ENCODE measurements at regions not wholly inside any gene's neighbourhood (a gene's known extent, or its start where the extent isn't known, plus 50 kb on each side); places are given as distances from the start of the nearest gene placed in this dataset.

- DNase-seq (ENCODE audit: low read depth), result no peak
These were observed 89.3 kb upstream of the ST8SIA2 start for GRCh38 chr15:92304223-92304975.

GRCh38 chr15:92305343-92305742, 88.3 kb upstream of the ST8SIA2 start:
- DNase-seq (ENCODE audit: low read depth), result no peak

GRCh38 chr15:92306663-92307062, 87.0 kb upstream of the ST8SIA2 start:
- DNase-seq (ENCODE audit: low read depth), result peak; percentile 15

- no peak for DNase-seq (ENCODE audit: low read depth)
These were observed 78.5 kb upstream of the ST8SIA2 start for GRCh38 chr15:92315144-92315543.

- no peak for DNase-seq (ENCODE audit: low read depth)
These were observed 78.0 kb upstream of the ST8SIA2 start for GRCh38 chr15:92315595-92316211.

- DNase-seq (ENCODE audit: low read depth), result no peak
These were observed 76.9 kb upstream of the ST8SIA2 start for GRCh38 chr15:92316586-92317295.

- DNase-seq (ENCODE audit: low read depth), result no peak
These were observed 73.5 kb upstream of the ST8SIA2 start for GRCh38 chr15:92320012-92320699.

GRCh38 chr15:92322566-92323355, 70.9 kb upstream of the ST8SIA2 start:
- DNase-seq (ENCODE audit: low read depth), result no peak

GRCh38 chr15:92323525-92323924, 70.2 kb upstream of the ST8SIA2 start:
- no peak for DNase-seq (ENCODE audit: low read depth)

GRCh38 chr15:92324101-92324963, 69.3 kb upstream of the ST8SIA2 start:
- no peak for DNase-seq (ENCODE audit: low read depth)

- no peak for DNase-seq (ENCODE audit: low read depth)
These were observed 67.4 kb upstream of the ST8SIA2 start for GRCh38 chr15:92326236-92326635.

- DNase-seq (ENCODE audit: low read depth), result no peak
These were observed 66.6 kb upstream of the ST8SIA2 start for GRCh38 chr15:92327033-92327432.

- no peak for DNase-seq (ENCODE audit: low read depth)
These were observed 65.5 kb upstream of the ST8SIA2 start for GRCh38 chr15:92328207-92328606.

- DNase-seq (ENCODE audit: low read depth), result no peak
These were observed 61.4 kb upstream of the ST8SIA2 start for GRCh38 chr15:92332125-92332899.

- DNase-seq (ENCODE audit: low read depth), result no peak
These were observed 60.0 kb upstream of the ST8SIA2 start for GRCh38 chr15:92333709-92334108.

- DNase-seq (ENCODE audit: low read depth), result no peak
These were observed 57.2 kb upstream of the ST8SIA2 start for GRCh38 chr15:92336419-92336987.

- no peak for DNase-seq (ENCODE audit: low read depth)
These were observed 54.3 kb upstream of the ST8SIA2 start for GRCh38 chr15:92339361-92339760.

All from CMK (cell line).